Brain microvascular endothelial cell (primary cell): ENCODE measurements at regions not wholly inside any gene's neighbourhood (a gene's known extent, or its start where the extent isn't known, plus 50 kb on each side); places are given as distances from the start of the nearest gene placed in this dataset.
"Not testable (repeated sequence)": the region's sequence is repeated elsewhere in the genome, so short reads cannot be mapped to it uniquely, and the experiment has no call there.

ENCODE experiments used
- DNase-seq: peaks from one replicate; pipeline ENCODE4 v3.0.0-alpha.2; 2020
- H3K27ac ChIP-seq: fragments of 250-450 bp; sonication (Bioruptor Pico); 2 replicates; pipeline ENCODE4 v1.5.1; 2020; ENCODE audit warnings: mild to moderate bottlenecking, moderate library complexity
- H3K27me3 ChIP-seq: fragments of 250-450 bp; sonication (Bioruptor Pico); replicated peaks from 2 replicates; pipeline ENCODE4 v1.5.1; 2020; ENCODE audit warnings: mild to moderate bottlenecking
- H3K36me3 ChIP-seq: fragments of 250-450 bp; sonication (Bioruptor Pico); replicated peaks from 2 replicates; pipeline ENCODE4 v1.5.1; 2020; ENCODE audit warnings: mild to moderate bottlenecking
- H3K4me3 ChIP-seq: 2 replicates; pipeline ENCODE4 v1.5.1; 2011; ENCODE audit warnings: low read depth, mild to moderate bottlenecking, control low read depth, low read length, moderate library complexity
- CTCF ChIP-seq: IDR thresholded peaks from 2 replicates; pipeline ENCODE4 v1.5.1; 2011; ENCODE audit warnings: low read depth, mild to moderate bottlenecking, moderate library complexity, low read length, control low read depth, inconsistent platforms; ENCODE audit errors: missing control alignments
- in situ Hi-C: cut with HindIII; loops from 2 replicates; pipeline ENCODE4 v1.10.0; 2017; ENCODE audit warnings: low sequenced_read_pairs, low pct_ligation_motif_present

- in situ Hi-C loops, result no loop called here
- no peak for TF ChIP-seq CTCF
- Histone ChIP-seq H3K36me3 (no peaks in the 10 kb centered on the region), H3K27ac (no peak overlapping the region), H3K4me3 (no peak overlapping the region), H3K27me3 (no peaks in the 10 kb centered on the region)
- no peak for DNase-seq
These were observed 186.8 kb upstream of the FBXO11 start for GRCh38 chr2:48092846-48093803.

GRCh38 chr2:48096765-48097164, 190.5 kb upstream of the FBXO11 start:
- in situ Hi-C loops, H3K27me3 ChIP-seq, H3K27ac ChIP-seq, H3K4me3 ChIP-seq, DNase-seq, H3K36me3 ChIP-seq: not testable (repeated sequence)

GRCh38 chr2:48098539-48098938, 192.2 kb upstream of the FBXO11 start:
- H3K27ac ChIP-seq, result no peak overlapping the region
- in situ Hi-C loops, result no loop called here

GRCh38 chr2:48104418-48104817, 198.1 kb upstream of the FBXO11 start:
- Histone ChIP-seq H3K36me3 (no peaks in the 10 kb centered on the region), H3K27ac (no peak overlapping the region), H3K27me3 (no peaks in the 10 kb centered on the region), H3K4me3 (no peak overlapping the region)
- TF ChIP-seq CTCF, result no peak
- no peak for DNase-seq
- in situ Hi-C loops, result no loop called here

More at GRCh38 chr2:48098539-48098938, 192.2 kb upstream of the FBXO11 start:
- no peak for DNase-seq
- Histone ChIP-seq H3K36me3 (no peaks in the 10 kb centered on the region), H3K4me3 (no peak overlapping the region), H3K27me3 (no peaks in the 10 kb centered on the region)
- no peak for TF ChIP-seq CTCF

GRCh38 chr2:48105848-48106247, 199.6 kb upstream of the FBXO11 start:
- no peak for DNase-seq
- no peak overlapping the region for H3K4me3 ChIP-seq

More at GRCh38 chr2:48105848-48106247, 199.6 kb upstream of the FBXO11 start:
- in situ Hi-C loops, result no loop called here
- no peaks in the 10 kb centered on the region for H3K36me3 ChIP-seq
- no peaks in the 10 kb centered on the region for H3K27me3 ChIP-seq
- H3K27ac ChIP-seq, result no peak overlapping the region
- no peak for TF ChIP-seq CTCF
